H1 (cell line): ENCODE measurements at regions not wholly inside any gene's neighbourhood (a gene's known extent, or its start where the extent isn't known, plus 50 kb on each side); places are given as distances from the start of the nearest gene placed in this dataset.

Experiments
- ATF2 ChIP-seq: IDR thresholded peaks from 2 replicates; pipeline ENCODE4 v1.6.1; 2012; ENCODE audit warnings: low read length, inconsistent platforms
- CBX8 ChIP-seq: fragments of 300-800, 300-1000 bp; sonication (generic); IDR thresholded peaks from 2 replicates; pipeline ENCODE4 v1.7.1; 2016; ENCODE audit warnings: low read depth, low read length, borderline replicate concordance
- CTCF ChIP-seq, 3 experiments: IDR thresholded peaks; 1 replicate in 2 of 3; 2 replicates in 1 of 3; pipeline versions ENCODE4 v1.5.1 to v1.6.1; 2011; ENCODE audit warnings: low read length in 3 of 3, mild to moderate bottlenecking in 3 of 3, inconsistent platforms in 2 of 3, low read depth in 1 of 3, moderate library complexity in 1 of 3; ENCODE audit not compliant: insufficient read depth in 1 of 3; ENCODE audit errors: control extremely low read depth in 1 of 3
- EP300 ChIP-seq, 2 experiments: IDR thresholded peaks; 1 replicate in 1 of 2; 2 replicates in 1 of 2; pipeline ENCODE4 v1.6.1; 2011 to 2012; ENCODE audit warnings: low read depth in 2 of 2, low read length in 2 of 2, mild to moderate bottlenecking in 2 of 2, borderline replicate concordance in 1 of 2, inconsistent platforms in 1 of 2, moderate library complexity in 1 of 2
- EZH2 ChIP-seq: fragments of 200-600 bp; sonication (generic); IDR thresholded peaks from 2 replicates; pipeline ENCODE4 v1.7.1; 2012; ENCODE audit warnings: low read depth, mild to moderate bottlenecking, moderate library complexity, low read length, inconsistent platforms; ENCODE audit not compliant: severe bottlenecking
- KDM1A ChIP-seq: fragments of 200-600, 300-600 bp; sonication (generic); IDR thresholded peaks from 2 replicates; pipeline ENCODE4 v1.7.1; 2016; ENCODE audit warnings: mild to moderate bottlenecking, low read length, borderline replicate concordance
- POLR2A ChIP-seq, 2 experiments: IDR thresholded peaks; 1 replicate in 1 of 2; 2 replicates in 1 of 2; pipeline ENCODE4 v1.6.1; 2011; ENCODE audit warnings: low read depth in 2 of 2, low read length in 2 of 2, mild to moderate bottlenecking in 2 of 2; ENCODE audit errors: control extremely low read depth in 1 of 2
- RBBP5 ChIP-seq: IDR thresholded peaks from 2 replicates; pipeline ENCODE4 v1.7.1; 2012; ENCODE audit warnings: low read depth, mild to moderate bottlenecking, inconsistent platforms, low read length, moderate library complexity, borderline replicate concordance
- RXRA ChIP-seq: IDR thresholded peaks from 2 replicates; pipeline ENCODE4 v1.6.1; 2011; ENCODE audit warnings: low read depth, mild to moderate bottlenecking, low read length, moderate library complexity; ENCODE audit not compliant: insufficient read depth
- SP1 ChIP-seq: IDR thresholded peaks from 2 replicates; pipeline ENCODE4 v1.6.1; 2011; ENCODE audit warnings: low read depth, low read length
- TCF12 ChIP-seq: IDR thresholded peaks from 2 replicates; pipeline ENCODE4 v1.6.1; 2011; ENCODE audit warnings: low read depth, mild to moderate bottlenecking, low read length
- USF2 ChIP-seq: IDR thresholded peaks from 2 replicates; pipeline ENCODE4 v1.6.1; 2011; ENCODE audit warnings: low read length, improper control_type of control experiment
- ZNF274 ChIP-seq: IDR thresholded peaks from 2 replicates; pipeline ENCODE4 v1.7.0; 2012; ENCODE audit warnings: low read length, borderline replicate concordance; ENCODE audit errors: extremely low read depth

- no peak for TF ChIP-seq CTCF (IDR thresholded peaks at IDR 0.05; ENCODE audit: control extremely low read depth in 1 of 3, insufficient read depth in 1 of 3, low read depth in 1 of 3, low read length in 3 of 3)
- no peak for TF ChIP-seq TCF12
- no peak for TF ChIP-seq EP300 (IDR thresholded peaks at IDR 0.05; ENCODE audit: borderline replicate concordance in 1 of 2, low read depth in 2 of 2, low read length in 2 of 2)
- TF ChIP-seq POLR2A (IDR thresholded peaks at IDR 0.05; ENCODE audit: control extremely low read depth in 1 of 2, low read depth in 2 of 2, low read length in 2 of 2) = no peak
- no peak for TF ChIP-seq ZNF274
- no peak for TF ChIP-seq SP1
- no peak for TF ChIP-seq EZH2
- TF ChIP-seq RBBP5 = no peak
- no peak for TF ChIP-seq CBX8
- no peak for TF ChIP-seq KDM1A
- no peak for TF ChIP-seq ATF2
- TF ChIP-seq USF2 = no peak
- TF ChIP-seq RXRA = no peak
Observed at GRCh38 chr2:78061732-78062131, 539.6 kb upstream of the LRRTM4 start.
